ENCODE measurements at regions not wholly inside any gene's neighbourhood (a gene's known extent, or its start where the extent isn't known, plus 50 kb on each side); places are given as distances from the start of the nearest gene placed in this dataset.

GRCh38 chr12:131273291-131273845 lies 319.7 kb downstream of the ADGRD1 start:
- Histone ChIP-seq H4K8ac (ENCODE audit: extremely low read depth, insufficient read depth, low read length) (no peak overlapping the region), H4K91ac (replicated peaks; ENCODE audit: insufficient read length, low read length) (no peak overlapping the region), H3K9ac (replicated peaks in 1 of 4; ENCODE audit: extremely low read depth in 1 of 4, low read depth in 3 of 4, low read length in 3 of 4) (no peak overlapping the region), H3K23ac (ENCODE audit: insufficient read length) (no peak overlapping the region), H2BK5ac (ENCODE audit: low read depth, low read length) (no peak overlapping the region), H2AK5ac (ENCODE audit: low read depth, low read length) (no peak overlapping the region), H3K79me2 (ENCODE audit: control insufficient read depth in 1 of 2, insufficient read depth in 2 of 2, low read length in 2 of 2) (no peaks in the 10 kb centered on the region), H2BK120ac (replicated peaks; ENCODE audit: low read depth, low read length) (no peak overlapping the region), H3K4ac (replicated peaks; ENCODE audit: insufficient read length, low read depth, low read length) (no peak overlapping the region), H2BK15ac (ENCODE audit: low read length) (no peak overlapping the region), H3K9me3 (ENCODE audit: insufficient read depth in 2 of 2, low read depth in 1 of 2, low read length in 1 of 2) (no peaks in the 10 kb centered on the region), H2BK12ac (ENCODE audit: low read depth, low read length) (no peak overlapping the region), H3K23me2 (ENCODE audit: low read depth, low read length) (peaks cover 5% of the 10 kb centered on the region; the same call in 1 of the 2 replicates), H3K4me1 (replicated peaks in 1 of 4; ENCODE audit: control insufficient read depth in 3 of 4, insufficient read depth in 4 of 4, low read length in 3 of 4) (peaks cover 0 to 3% (median 0%) of the 10 kb centered on the region in 4 experiments; a peak in 1 of 7 replicates), H3K27me3 (replicated peaks in 1 of 4; ENCODE audit: control insufficient read depth in 3 of 4, extremely low read depth in 1 of 4, insufficient read depth in 3 of 4, low read length in 3 of 4) (no peaks in the 10 kb centered on the region), H3K36me3 (ENCODE audit: control insufficient read depth in 2 of 4, insufficient read depth in 4 of 4, low read length in 3 of 4) (no peaks in the 10 kb centered on the region; a peak in 1 of 8 replicates), H2BK20ac (ENCODE audit: low read length) (no peak overlapping the region), H3K4me2 (ENCODE audit: insufficient read depth in 1 of 2, low read depth in 2 of 2, low read length in 2 of 2) (no peak overlapping the region), H3K56ac (replicated peaks; ENCODE audit: insufficient read length, low read depth, low read length) (no peak overlapping the region), H3K4me3 (ENCODE audit: extremely low read depth in 1 of 4, insufficient read depth in 2 of 4, low read depth in 3 of 4, low read length in 4 of 4) (no peak overlapping the region), H3K79me1 (ENCODE audit: low read depth, low read length) (no peaks in the 10 kb centered on the region), H3K18ac (ENCODE audit: extremely low read depth, low read length) (no peak overlapping the region), H3K27ac (ENCODE audit: low read depth, low read length) (no peak overlapping the region), H4K5ac (ENCODE audit: insufficient read length, low read depth, low read length) (no peak overlapping the region), H3K14ac (ENCODE audit: insufficient read length) (no peak overlapping the region), H4K20me1 (replicated peaks in 1 of 2; ENCODE audit: control insufficient read depth in 1 of 2, insufficient read depth in 2 of 2, low read length in 2 of 2) (peaks cover 0 to 5% of the 10 kb centered on the region in 2 experiments), H2AFZ (ENCODE audit: low read length) (no peak overlapping the region)
- 82% methylated on average over 6 of the region's 11 CpGs; no CpG with 5 or more reads in 1 of the 2 experiments for WGBS, 2 experiments (ENCODE audit: extremely low coverage in 1 of 2, insufficient coverage in 1 of 2, insufficient read length in 1 of 2, insufficient replicate concordance in 2 of 2, low coverage in 1 of 2, low lambda C conversion rate in 2 of 2, missing lambda C conversion rate in 1 of 2)
- TF ChIP-seq E2F6 (IDR thresholded peaks at IDR 0.05) (no peak), MAFK (IDR thresholded peaks at IDR 0.05; ENCODE audit: low read depth, low read length) (no peak), RAD21 (IDR thresholded peaks at IDR 0.05 in 1 of 2, conservative IDR thresholded peaks at IDR 0.05 in 1 of 2; ENCODE audit: low read depth in 2 of 2, low read length in 2 of 2) (no peak), GABPA (IDR thresholded peaks at IDR 0.05; ENCODE audit: borderline replicate concordance, insufficient read depth, low read length) (no peak), ASH2L (IDR thresholded peaks at IDR 0.05; ENCODE audit: low read length) (no peak), SUZ12 (IDR thresholded peaks at IDR 0.05; ENCODE audit: low read length) (no peak)
- ChIA-PET POLR2A (ENCODE audit: partially characterized antibody) (no interaction called here), CTCF (ENCODE audit: partially characterized antibody) (no interaction called here)
- FAIRE-seq = no peak
- DNase-seq (ENCODE audit: low read depth in 1 of 2, low spot score in 2 of 2) = no peak

Measured in H1 (cell line).